GM12878 (cell line): ENCODE measurements at regions not wholly inside any gene's neighbourhood (a gene's known extent, or its start where the extent isn't known, plus 50 kb on each side); places are given as distances from the start of the nearest gene placed in this dataset.

ENCODE experiments used
- ATAC-seq: fragments of 200-7000 bp; cut with Tn5 transposase; 3 replicates; pipeline ENCODE4 v1.9.1; 2020; ENCODE audit warnings: mild to moderate bottlenecking, moderate library complexity
- BruUV-seq: library from RNA; stranded (reverse); fragments of 400-500 nt; replicated peaks from 2 replicates; lab custom pipeline; 2021; lab: Mats Ljungman, UMichigan
- CTCF ChIA-PET: fragments of 300-600 bp; sonication (Branson Sonifier 250); formaldehyde crosslinking; extraction: SDS; loops from one replicate; lab custom pipeline; 2021; ENCODE audit warnings: inconsistent platforms; lab: Yijun Ruan, JAX
- POLR2A ChIA-PET: fragments of 350-600 bp; formaldehyde crosslinking; extraction: SDS; loops from one replicate; lab custom pipeline; 2021; ENCODE audit warnings: inconsistent platforms; lab: Charles Lee
- RAD21 ChIA-PET: fragments of 300-600 bp; sonication (Branson Sonifier 250); formaldehyde crosslinking; loops from one replicate; lab custom pipeline; 2023; ENCODE audit warnings: antibody characterized with exemption; ENCODE audit not compliant: unreplicated experiment; lab: Charles Lee
- SMC1A ChIA-PET: fragments of 300-600 bp; sonication (Branson Sonifier 250); formaldehyde crosslinking; loops from one replicate; lab custom pipeline; 2023; ENCODE audit not compliant: unreplicated experiment, uncharacterized antibody; lab: Charles Lee
- DNase-seq: peaks from one replicate; pipeline ENCODE4 v3.0.0-alpha.2; 2011; ENCODE audit warnings: low read depth, low spot score
- FAIRE-seq: peaks from 3 replicates; lab custom pipeline; 2011; peaks lifted over from hg19 to GRCh38; lab: Jason Lieb, UNC
- H2AFZ ChIP-seq: 2 replicates; pipeline ENCODE4 v1.6.0; 2011; ENCODE audit warnings: low read depth, low read length, control low read depth; ENCODE audit not compliant: control insufficient read depth
- H3K27ac ChIP-seq: 2 replicates; pipeline ENCODE4 v1.5.1; 2011; ENCODE audit warnings: control low read depth; ENCODE audit not compliant: control insufficient read depth, insufficient read depth
- H3K27me3 ChIP-seq, 2 experiments: replicated peaks in 1 of 2; 2 replicates each; pipeline versions ENCODE4 v1.6.0 to v1.6.1; 2011; ENCODE audit warnings: low read length in 1 of 2; ENCODE audit not compliant: control insufficient read depth in 2 of 2, insufficient read depth in 2 of 2
- H3K36me3 ChIP-seq, 2 experiments: 2 replicates each; pipeline ENCODE4 v1.5.1; 2011; ENCODE audit warnings: low read length in 1 of 2; ENCODE audit not compliant: control insufficient read depth in 2 of 2, insufficient read depth in 2 of 2
- H3K4me1 ChIP-seq: 2 replicates; pipeline ENCODE4 v1.6.1; 2011; ENCODE audit warnings: mild to moderate bottlenecking, low read length, moderate library complexity, mixed read lengths; ENCODE audit not compliant: control insufficient read depth, insufficient read depth
- H3K4me2 ChIP-seq: 2 replicates; pipeline ENCODE4 v1.6.0; 2011; ENCODE audit warnings: control low read depth; ENCODE audit not compliant: control insufficient read depth, insufficient read depth
- H3K4me3 ChIP-seq: fragments of 200-600 bp; sonication (generic); 2 replicates; pipeline ENCODE4 v1.5.1; 2016
- H3K79me2 ChIP-seq: 2 replicates; pipeline ENCODE4 v1.6.0; 2011; ENCODE audit warnings: low read length; ENCODE audit not compliant: control insufficient read depth, insufficient read depth
- H3K9ac ChIP-seq: 2 replicates; pipeline ENCODE4 v1.8.0; 2011; ENCODE audit warnings: low read length, control low read depth, mixed read lengths; ENCODE audit not compliant: control insufficient read depth, insufficient read depth
- H3K9me3 ChIP-seq: replicated peaks from 3 replicates; pipeline ENCODE4 v1.5.1; 2011; ENCODE audit warnings: mild to moderate bottlenecking, low read length; ENCODE audit not compliant: control insufficient read depth, insufficient read depth
- H4K20me1 ChIP-seq: 2 replicates; pipeline ENCODE4 v1.6.0; 2011; ENCODE audit not compliant: control insufficient read depth, insufficient read depth
- CBX5 ChIP-seq: sonication (generic); IDR thresholded peaks from 2 replicates; pipeline ENCODE4 v1.6.1; 2016; ENCODE audit warnings: low read depth, moderate library complexity, mild to moderate bottlenecking, inconsistent platforms
- FOXM1 ChIP-seq: IDR thresholded peaks from 2 replicates; pipeline ENCODE4 v1.6.1; 2012; ENCODE audit warnings: low read depth, mild to moderate bottlenecking, inconsistent platforms, low read length, moderate library complexity
- HDAC2 ChIP-seq: fragments of 200-600 bp; sonication (generic); IDR thresholded peaks from 2 replicates; pipeline ENCODE4 v1.6.1; 2017
- PAX8 ChIP-seq: fragments of 450-650 bp; IDR thresholded peaks from 2 replicates; pipeline ENCODE4 v1.6.1; 2017; ENCODE audit warnings: mild to moderate bottlenecking, moderate library complexity
- POLR2AphosphoS5 ChIP-seq: IDR thresholded peaks from 2 replicates; pipeline ENCODE4 v1.6.1; 2011; ENCODE audit warnings: mild to moderate bottlenecking, low read length, inconsistent platforms
- RCOR1 ChIP-seq: conservative IDR thresholded peaks from 2 replicates; pipeline ENCODE4 v1.6.1; 2012; ENCODE audit warnings: low read depth, low read length, improper control_type of control experiment
- RELB ChIP-seq: fragments of 450-650 bp; IDR thresholded peaks from 2 replicates; pipeline ENCODE4 v1.6.1; 2017; ENCODE audit warnings: low read depth, mild to moderate bottlenecking, moderate library complexity
- SRF ChIP-seq, 2 experiments: IDR thresholded peaks; 2 replicates each; pipeline ENCODE4 v1.6.1; 2011; ENCODE audit warnings: low read depth in 2 of 2, low read length in 2 of 2, mild to moderate bottlenecking in 1 of 2, moderate library complexity in 1 of 2
- TCF3 ChIP-seq: IDR thresholded peaks from 2 replicates; pipeline ENCODE4 v1.6.1; 2012; ENCODE audit warnings: low read depth, mild to moderate bottlenecking, low read length, borderline replicate concordance; ENCODE audit not compliant: insufficient read depth
- ZNF274 ChIP-seq: IDR thresholded peaks from one replicate; pipeline ENCODE4 v1.8.0; 2011; ENCODE audit not compliant: insufficient read length, insufficient read depth
- WGBS: methylation state at CpG from one replicate; pipeline ENCODE4 v1.1.6; 2016; ENCODE audit warnings: low lambda C conversion rate; ENCODE audit not compliant: insufficient replicate concordance, insufficient coverage; ENCODE audit errors: missing lambda C conversion rate; 5-methylcytosine and 5-hydroxymethylcytosine counted together
- in situ Hi-C: fragments of 300-500 bp; cut with MboI; formaldehyde crosslinking; loops from 9 replicates; pipeline ENCODE4 v1.14.3; 2018; ENCODE audit warnings: mixed read lengths
- intact Hi-C: fragments of 100-400 bp; cut with micrococcal nuclease; formaldehyde crosslinking; loops from one replicate; pipeline ENCODE4 v1.14.2; 2022; ENCODE audit not compliant: unreplicated experiment
- TF ChIP-seq, protein P1 (sequence below): fragments of 450-650 bp; IDR thresholded peaks from 2 replicates; pipeline ENCODE4 v1.6.1; 2017; ENCODE audit warnings: borderline replicate concordance

DNA sequence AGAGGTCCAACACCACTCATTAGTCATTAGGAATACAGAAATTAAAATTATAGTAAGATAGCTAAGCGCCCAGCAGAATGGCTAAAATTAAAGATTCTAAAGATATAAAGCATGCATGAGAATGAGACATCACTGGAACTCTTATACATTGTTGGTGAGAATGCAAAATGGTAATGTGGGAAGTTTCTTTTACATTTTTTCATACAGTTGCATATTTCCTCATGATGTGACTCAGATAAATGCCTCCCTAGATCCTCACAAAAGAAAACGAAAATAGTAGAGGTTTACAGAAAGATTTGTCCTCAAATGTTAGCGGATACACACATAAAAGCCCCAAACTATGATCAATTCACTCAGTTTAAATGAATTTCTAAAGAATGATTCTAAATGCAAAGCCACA, 633.7 kb upstream of the GJE1 start (continued):
- TF ChIP-seq TCF3 = no peak
- no peak for TF ChIP-seq HDAC2
- no peak for TF ChIP-seq SRF (IDR thresholded peaks at IDR 0.05; ENCODE audit: low read depth in 2 of 2, low read length in 2 of 2)
- TF ChIP-seq RCOR1 = no peak

- SMC1A ChIA-PET = interaction anchor here (0.6 kb wide), 1 partner anchor 1017 kb away, joined by 4 read pairs; no protein-coding TSS in a partner anchor
- H3K4me2 ChIP-seq = no peak overlapping the region
- TF ChIP-seq PAX8 (no peak), RELB (no peak), CBX5 (no peak), POLR2AphosphoS5 (no peak), FOXM1 (no peak), ZNF274 (no peak)
- TF ChIP-seq, protein P1, sequence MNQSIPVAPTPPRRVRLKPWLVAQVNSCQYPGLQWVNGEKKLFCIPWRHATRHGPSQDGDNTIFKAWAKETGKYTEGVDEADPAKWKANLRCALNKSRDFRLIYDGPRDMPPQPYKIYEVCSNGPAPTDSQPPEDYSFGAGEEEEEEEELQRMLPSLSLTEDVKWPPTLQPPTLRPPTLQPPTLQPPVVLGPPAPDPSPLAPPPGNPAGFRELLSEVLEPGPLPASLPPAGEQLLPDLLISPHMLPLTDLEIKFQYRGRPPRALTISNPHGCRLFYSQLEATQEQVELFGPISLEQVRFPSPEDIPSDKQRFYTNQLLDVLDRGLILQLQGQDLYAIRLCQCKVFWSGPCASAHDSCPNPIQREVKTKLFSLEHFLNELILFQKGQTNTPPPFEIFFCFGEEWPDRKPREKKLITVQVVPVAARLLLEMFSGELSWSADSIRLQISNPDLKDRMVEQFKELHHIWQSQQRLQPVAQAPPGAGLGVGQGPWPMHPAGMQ = no peak
- no peaks in the 10 kb centered on the region for H3K79me2 ChIP-seq
- ATAC-seq = no peak
- no TSS peak for BruUV-seq
- no peak for FAIRE-seq
- H2AFZ ChIP-seq = no peak overlapping the region
- no peak for DNase-seq
- H3K27ac ChIP-seq = no peak overlapping the region
- intact Hi-C loops (no loop called here), in situ Hi-C loops (no loop called here)
- RAD21 ChIA-PET = no interaction called here
- H3K36me3 ChIP-seq = no peaks in the 10 kb centered on the region
- WGBS = 93% methylated on average over 2 of the region's 2 CpGs
- CTCF ChIA-PET = no interaction called here
- no peak overlapping the region for H3K4me3 ChIP-seq
- no peak overlapping the region for H3K9ac ChIP-seq
- H3K27me3 ChIP-seq = no peaks in the 10 kb centered on the region
- POLR2A ChIA-PET = interaction anchor here (0.5 kb wide), 1 partner anchor 15 kb away, joined by 5 read pairs; no protein-coding TSS in a partner anchor
- no peaks in the 10 kb centered on the region for H4K20me1 ChIP-seq
- H3K9me3 ChIP-seq = no peaks in the 10 kb centered on the region
- H3K4me1 ChIP-seq = no peaks in the 10 kb centered on the region
Observed at GRCh38 chr6:141492521-141493284, 640.0 kb upstream of the GJE1 start.
